WERI-Rb-1 (cell line): ENCODE measurements at regions not wholly inside any gene's neighbourhood (a gene's known extent, or its start where the extent isn't known, plus 50 kb on each side); places are given as distances from the start of the nearest gene placed in this dataset.

Experiments
- DNase-seq: peaks from one replicate; pipeline ENCODE4 v3.0.0-alpha.2; 2020
- H3K27ac ChIP-seq: fragments of 250-450 bp; sonication (Bioruptor Pico); 2 replicates; pipeline ENCODE4 v1.5.1; 2020; ENCODE audit warnings: mild to moderate bottlenecking, moderate library complexity
- H3K27me3 ChIP-seq: fragments of 250-450 bp; sonication (Bioruptor Pico); 2 replicates; pipeline ENCODE4 v1.5.1; 2021; ENCODE audit warnings: mild to moderate bottlenecking, low read depth, moderate library complexity; ENCODE audit not compliant: insufficient read depth, severe bottlenecking
- H3K36me3 ChIP-seq: fragments of 250-450 bp; sonication (Bioruptor Pico); 2 replicates; pipeline ENCODE4 v1.5.1; 2020; ENCODE audit warnings: mild to moderate bottlenecking, moderate library complexity
- H3K4me3 ChIP-seq: 2 replicates; pipeline ENCODE4 v1.5.1; 2011; ENCODE audit warnings: low read depth, mild to moderate bottlenecking, control low read depth, low read length
- H3K9me3 ChIP-seq: fragments of 250-450 bp; sonication (Bioruptor Pico); 2 replicates; pipeline ENCODE4 v1.5.1; 2021; ENCODE audit warnings: mild to moderate bottlenecking, moderate library complexity; ENCODE audit not compliant: severe bottlenecking
- TF ChIP-seq, protein P1 (sequence below): IDR thresholded peaks from 2 replicates; pipeline ENCODE4 v1.5.1; 2011; ENCODE audit warnings: low read depth, mild to moderate bottlenecking, control low read depth, inconsistent platforms, low read length

DNA sequence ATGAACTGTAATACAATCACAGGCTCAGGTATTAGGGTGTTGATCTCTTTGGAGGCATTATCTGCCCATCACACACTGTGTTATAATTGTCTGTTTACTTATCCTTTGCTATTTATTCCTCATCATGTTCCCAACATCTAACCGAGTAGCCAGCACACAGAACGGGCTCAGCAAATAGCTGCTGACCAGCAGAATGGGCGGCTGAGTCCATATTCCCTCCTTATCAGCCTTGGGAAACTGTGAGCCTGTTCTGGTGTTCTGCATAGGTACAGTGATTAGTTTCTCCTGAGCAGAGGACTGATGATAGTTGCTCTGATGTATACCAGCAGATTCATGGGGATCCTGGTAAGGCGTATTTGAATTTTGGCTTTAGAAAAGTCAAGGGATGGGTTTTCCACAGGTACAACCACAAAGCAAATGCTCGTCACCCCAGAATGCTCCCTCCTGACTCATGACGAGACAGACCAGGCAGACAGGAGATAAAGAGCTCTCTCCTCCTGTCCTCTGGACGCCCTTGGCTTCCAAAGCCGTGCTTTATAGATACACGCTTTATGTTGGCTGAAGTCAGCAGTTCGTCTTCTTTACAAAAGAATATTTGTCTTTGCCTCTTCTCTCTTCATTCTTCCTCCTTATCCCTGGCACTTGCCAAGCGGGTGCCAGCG, 166.7 kb downstream of the TTLL2 start:
- H3K27me3 ChIP-seq: no peaks in the 10 kb centered on the region

DNA sequence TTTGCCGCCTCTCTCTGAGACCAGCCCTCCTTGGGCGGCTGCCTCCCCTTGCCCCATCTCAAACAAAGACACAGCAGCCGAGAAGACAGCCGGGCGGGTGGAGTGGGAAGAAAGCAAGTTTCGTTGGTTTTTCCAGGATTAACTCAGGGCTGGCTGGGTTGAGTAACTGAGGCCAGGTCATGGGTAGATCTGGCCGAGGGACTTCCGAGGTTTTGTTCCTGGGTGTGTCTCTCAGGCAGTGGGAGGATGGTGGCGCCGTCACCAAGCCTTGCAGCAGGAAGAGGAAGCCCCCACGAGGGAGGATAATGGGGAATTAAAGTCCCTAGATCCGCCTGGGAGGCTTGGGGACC, 167.2 kb downstream of the TTLL2 start:
- TF ChIP-seq, protein P1, sequence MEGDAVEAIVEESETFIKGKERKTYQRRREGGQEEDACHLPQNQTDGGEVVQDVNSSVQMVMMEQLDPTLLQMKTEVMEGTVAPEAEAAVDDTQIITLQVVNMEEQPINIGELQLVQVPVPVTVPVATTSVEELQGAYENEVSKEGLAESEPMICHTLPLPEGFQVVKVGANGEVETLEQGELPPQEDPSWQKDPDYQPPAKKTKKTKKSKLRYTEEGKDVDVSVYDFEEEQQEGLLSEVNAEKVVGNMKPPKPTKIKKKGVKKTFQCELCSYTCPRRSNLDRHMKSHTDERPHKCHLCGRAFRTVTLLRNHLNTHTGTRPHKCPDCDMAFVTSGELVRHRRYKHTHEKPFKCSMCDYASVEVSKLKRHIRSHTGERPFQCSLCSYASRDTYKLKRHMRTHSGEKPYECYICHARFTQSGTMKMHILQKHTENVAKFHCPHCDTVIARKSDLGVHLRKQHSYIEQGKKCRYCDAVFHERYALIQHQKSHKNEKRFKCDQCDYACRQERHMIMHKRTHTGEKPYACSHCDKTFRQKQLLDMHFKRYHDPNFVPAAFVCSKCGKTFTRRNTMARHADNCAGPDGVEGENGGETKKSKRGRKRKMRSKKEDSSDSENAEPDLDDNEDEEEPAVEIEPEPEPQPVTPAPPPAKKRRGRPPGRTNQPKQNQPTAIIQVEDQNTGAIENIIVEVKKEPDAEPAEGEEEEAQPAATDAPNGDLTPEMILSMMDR: peak; percentile 7; the same call in 1 of the 2 replicates

More for the DNA sequence above, 166.7 kb downstream of the TTLL2 start:
- TF ChIP-seq, protein P1: no peak
- no peaks in the 10 kb centered on the region for H3K36me3 ChIP-seq
- no peaks in the 10 kb centered on the region for H3K9me3 ChIP-seq
- H3K27ac ChIP-seq: peak overlapping the region; percentile 94
- peak overlapping the region; percentile 29 for H3K4me3 ChIP-seq
- DNase-seq: peak; percentile 49

DNA sequence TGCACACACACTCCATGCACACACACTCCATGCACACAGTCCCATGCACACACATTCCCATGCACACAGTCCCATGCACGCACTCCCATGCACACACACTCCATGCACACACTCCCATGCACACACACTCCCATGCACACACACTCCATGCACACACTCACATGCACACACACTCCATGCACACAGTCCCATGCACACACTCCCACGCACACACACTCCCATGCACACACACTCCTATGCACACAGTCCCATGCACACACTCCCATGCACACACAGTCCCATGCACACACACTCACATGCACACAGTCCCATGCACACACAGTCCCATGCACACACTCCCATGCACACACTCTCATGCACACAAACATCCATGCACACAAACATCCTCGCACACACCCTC, 168.4 kb downstream of the TTLL2 start:
- H3K4me3 ChIP-seq: no peak overlapping the region
- no peak overlapping the region for H3K27ac ChIP-seq
- H3K36me3 ChIP-seq: no peaks in the 10 kb centered on the region
- no peak for DNase-seq
- no peaks in the 10 kb centered on the region for H3K9me3 ChIP-seq
- no peaks in the 10 kb centered on the region for H3K27me3 ChIP-seq
- TF ChIP-seq, protein P1: no peak

More for the DNA sequence above, 167.2 kb downstream of the TTLL2 start:
- no peaks in the 10 kb centered on the region for H3K36me3 ChIP-seq
- peak overlapping the region; percentile 94 for H3K27ac ChIP-seq
- peak overlapping the region; percentile 29 for H3K4me3 ChIP-seq
- H3K9me3 ChIP-seq: no peaks in the 10 kb centered on the region
- H3K27me3 ChIP-seq: no peaks in the 10 kb centered on the region
- DNase-seq: peak; percentile 78

DNA sequence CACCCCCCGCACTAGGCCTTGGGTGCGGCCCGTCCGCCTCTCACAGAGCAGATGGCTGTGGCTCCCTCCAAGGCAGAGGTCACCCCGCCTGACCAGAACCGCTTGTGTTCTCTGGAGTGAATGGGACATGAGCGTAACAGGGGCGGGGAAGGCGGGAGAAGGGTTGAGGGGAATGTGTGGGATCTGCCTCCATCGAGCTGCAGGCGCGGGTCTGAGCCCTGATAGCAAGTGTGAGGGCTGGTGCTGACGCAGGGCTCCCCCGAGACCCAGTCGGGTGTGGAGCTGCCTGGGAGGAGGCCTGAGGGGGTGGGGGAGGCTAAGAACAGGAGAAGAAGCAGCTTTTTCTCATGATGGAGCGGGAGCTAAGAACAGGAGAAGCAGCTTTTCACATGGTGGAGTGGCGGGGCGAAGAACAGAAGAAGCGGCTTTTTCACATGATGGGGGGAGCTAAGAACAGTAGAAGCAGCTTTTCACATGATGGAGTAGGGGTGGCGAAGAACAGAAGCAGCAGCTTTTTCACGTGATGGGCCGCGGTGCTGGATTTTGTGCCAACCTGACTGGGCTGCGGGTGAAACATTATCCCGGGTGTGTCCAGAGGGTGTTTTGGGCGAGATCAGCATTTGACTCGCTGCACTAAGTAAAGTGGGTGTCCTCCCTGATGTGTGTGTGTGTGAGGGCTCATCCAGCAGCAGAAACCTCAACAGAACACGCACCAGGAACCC, 169.3 kb downstream of the TTLL2 start:
- Histone ChIP-seq H3K27ac (no peak overlapping the region), H3K36me3 (no peaks in the 10 kb centered on the region), H3K4me3 (no peak overlapping the region), H3K27me3 (no peaks in the 10 kb centered on the region), H3K9me3 (no peaks in the 10 kb centered on the region)
- peak; percentile 28 for DNase-seq
- TF ChIP-seq, protein P1: no peak

DNA sequence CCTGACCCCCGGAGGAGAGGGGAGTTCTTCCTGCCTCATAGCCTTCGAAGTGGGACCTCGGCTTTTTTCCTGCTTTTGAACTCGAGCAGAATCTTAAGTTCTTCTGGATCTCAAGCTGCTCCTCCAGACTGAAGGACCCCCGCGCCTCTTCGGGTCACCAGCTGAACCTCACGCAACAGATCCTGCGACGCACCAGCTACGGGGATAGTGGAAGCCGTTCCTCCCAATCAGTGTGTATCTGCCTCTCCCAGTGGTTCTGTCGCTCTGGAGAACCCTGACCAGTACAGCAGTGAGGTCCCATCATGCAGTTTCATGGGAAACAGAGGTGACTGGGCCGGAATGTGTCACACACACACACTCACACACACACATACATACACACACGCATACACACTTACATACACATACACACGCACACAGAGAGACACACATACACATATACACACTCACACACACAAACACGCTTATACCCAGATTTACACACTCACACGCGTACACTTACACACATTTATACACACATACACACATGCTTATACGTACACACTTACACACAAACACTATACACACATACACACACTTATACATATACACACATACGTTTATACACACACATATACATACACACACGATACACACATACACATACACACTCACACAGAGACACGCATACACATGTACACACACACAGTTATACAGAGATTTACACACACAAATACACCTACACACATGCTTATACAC, 170.0 kb downstream of the TTLL2 start:
- DNase-seq: no peak
- Histone ChIP-seq H3K9me3 (no peaks in the 10 kb centered on the region), H3K27ac (no peak overlapping the region), H3K36me3 (no peaks in the 10 kb centered on the region), H3K4me3 (no peak overlapping the region), H3K27me3 (no peaks in the 10 kb centered on the region)
- TF ChIP-seq, protein P1: no peak
